ENCODE measurements at regions not wholly inside any gene's neighbourhood (a gene's known extent, or its start where the extent isn't known, plus 50 kb on each side); places are given as distances from the start of the nearest gene placed in this dataset.

DNA sequence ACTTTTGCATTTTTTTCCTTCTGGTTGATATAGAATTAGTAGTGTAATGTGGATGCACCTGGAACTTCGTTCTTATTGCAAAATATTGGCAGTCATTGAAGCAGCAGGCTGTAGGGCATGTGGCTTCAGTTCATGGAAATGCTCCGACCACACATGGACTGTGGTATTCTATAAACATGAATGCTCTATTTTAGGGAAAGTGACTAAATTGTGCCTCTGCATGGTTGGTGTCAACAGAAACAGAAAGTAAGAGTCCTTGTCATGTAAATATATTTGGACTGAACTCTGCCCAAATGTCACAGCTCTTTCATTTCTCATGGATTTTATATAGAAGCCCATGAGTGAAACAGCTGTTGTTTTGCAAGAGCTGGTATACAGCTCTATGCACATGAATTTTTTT is 917.0 kb downstream of the LRFN5 start:
- TF ChIP-seq CTCF (conservative IDR thresholded peaks at IDR 0.05; ENCODE audit: low read depth, low read length): no peak
- no peak for TF ChIP-seq EZH2phosphoT487 (IDR thresholded peaks at IDR 0.05; ENCODE audit: borderline replicate concordance, low read length)
- TF ChIP-seq EZH2 (IDR thresholded peaks at IDR 0.05; ENCODE audit: low read length, unreplicated experiment): no peak

All from PC-3 (cell line).